ENCODE measurements at regions not wholly inside any gene's neighbourhood (a gene's known extent, or its start where the extent isn't known, plus 50 kb on each side); places are given as distances from the start of the nearest gene placed in this dataset.

GRCh38 chr18:64416990-64417389, 268.1 kb upstream of the LINC00305 start:
- Histone ChIP-seq H3K27me3 (ENCODE audit: control insufficient read depth, insufficient read depth, low read length) (no peaks in the 10 kb centered on the region), H3K4me3 (ENCODE audit: low read length) (no peak overlapping the region), H3K4me1 (ENCODE audit: control insufficient read depth, insufficient read depth, low read length) (no peaks in the 10 kb centered on the region), H3K27ac (ENCODE audit: low read depth, low read length) (no peak overlapping the region), H3K36me3 (ENCODE audit: control insufficient read depth, insufficient read depth, low read length) (no peaks in the 10 kb centered on the region), H3K9ac (ENCODE audit: low read length) (no peak overlapping the region)

- Histone ChIP-seq H3K27ac (ENCODE audit: low read depth, low read length) (no peak overlapping the region), H3K4me3 (ENCODE audit: low read length) (no peak overlapping the region), H3K27me3 (ENCODE audit: control insufficient read depth, insufficient read depth, low read length) (no peaks in the 10 kb centered on the region), H3K9ac (ENCODE audit: low read length) (no peak overlapping the region), H3K36me3 (ENCODE audit: control insufficient read depth, insufficient read depth, low read length) (no peaks in the 10 kb centered on the region), H3K4me1 (ENCODE audit: control insufficient read depth, insufficient read depth, low read length) (no peaks in the 10 kb centered on the region)
These were observed 266.3 kb upstream of the LINC00305 start for GRCh38 chr18:64415218-64415617.

- Histone ChIP-seq H3K4me3 (ENCODE audit: low read length) (no peak overlapping the region), H3K9ac (ENCODE audit: low read length) (no peak overlapping the region), H3K27me3 (ENCODE audit: control insufficient read depth, insufficient read depth, low read length) (no peaks in the 10 kb centered on the region), H3K27ac (ENCODE audit: low read depth, low read length) (no peak overlapping the region), H3K4me1 (ENCODE audit: control insufficient read depth, insufficient read depth, low read length) (no peaks in the 10 kb centered on the region), H3K36me3 (ENCODE audit: control insufficient read depth, insufficient read depth, low read length) (no peaks in the 10 kb centered on the region)
These were observed 261.8 kb upstream of the LINC00305 start for GRCh38 chr18:64410685-64411084.

GRCh38 chr18:64409511-64409910, 260.6 kb upstream of the LINC00305 start:
- H3K36me3 ChIP-seq (ENCODE audit: control insufficient read depth, insufficient read depth, low read length): no peaks in the 10 kb centered on the region
- H3K4me1 ChIP-seq (ENCODE audit: control insufficient read depth, insufficient read depth, low read length): no peaks in the 10 kb centered on the region
- no peak overlapping the region for H3K4me3 ChIP-seq (ENCODE audit: low read length)
- H3K9ac ChIP-seq (ENCODE audit: low read length): no peak overlapping the region
- no peaks in the 10 kb centered on the region for H3K27me3 ChIP-seq (ENCODE audit: control insufficient read depth, insufficient read depth, low read length)
- H3K27ac ChIP-seq (ENCODE audit: low read depth, low read length): no peak overlapping the region

GRCh38 chr18:64407606-64408005, 258.7 kb upstream of the LINC00305 start:
- Histone ChIP-seq H3K4me1 (ENCODE audit: control insufficient read depth, insufficient read depth, low read length) (no peaks in the 10 kb centered on the region), H3K36me3 (ENCODE audit: control insufficient read depth, insufficient read depth, low read length) (no peaks in the 10 kb centered on the region), H3K9ac (ENCODE audit: low read length) (no peak overlapping the region), H3K4me3 (ENCODE audit: low read length) (no peak overlapping the region), H3K27me3 (ENCODE audit: control insufficient read depth, insufficient read depth, low read length) (no peaks in the 10 kb centered on the region), H3K27ac (ENCODE audit: low read depth, low read length) (no peak overlapping the region)

GRCh38 chr18:64405161-64405560, 256.3 kb upstream of the LINC00305 start:
- H3K36me3 ChIP-seq (ENCODE audit: control insufficient read depth, insufficient read depth, low read length): no peaks in the 10 kb centered on the region
- H3K4me3 ChIP-seq (ENCODE audit: low read length): no peak overlapping the region
- no peaks in the 10 kb centered on the region for H3K27me3 ChIP-seq (ENCODE audit: control insufficient read depth, insufficient read depth, low read length)
- no peak overlapping the region for H3K27ac ChIP-seq (ENCODE audit: low read depth, low read length)
- no peak overlapping the region for H3K9ac ChIP-seq (ENCODE audit: low read length)
- no peaks in the 10 kb centered on the region for H3K4me1 ChIP-seq (ENCODE audit: control insufficient read depth, insufficient read depth, low read length)

- Histone ChIP-seq H3K9ac (ENCODE audit: low read length) (no peak overlapping the region), H3K4me1 (ENCODE audit: control insufficient read depth, insufficient read depth, low read length) (no peaks in the 10 kb centered on the region), H3K27me3 (ENCODE audit: control insufficient read depth, insufficient read depth, low read length) (no peaks in the 10 kb centered on the region), H3K36me3 (ENCODE audit: control insufficient read depth, insufficient read depth, low read length) (no peaks in the 10 kb centered on the region), H3K27ac (ENCODE audit: low read depth, low read length) (no peak overlapping the region), H3K4me3 (ENCODE audit: low read length) (no peak overlapping the region)
These were observed 255.1 kb upstream of the LINC00305 start for GRCh38 chr18:64403784-64404503.

GRCh38 chr18:64402636-64403035, 253.7 kb upstream of the LINC00305 start:
- Histone ChIP-seq H3K36me3 (ENCODE audit: control insufficient read depth, insufficient read depth, low read length) (no peaks in the 10 kb centered on the region), H3K27me3 (ENCODE audit: control insufficient read depth, insufficient read depth, low read length) (no peaks in the 10 kb centered on the region), H3K4me3 (ENCODE audit: low read length) (no peak overlapping the region), H3K27ac (ENCODE audit: low read depth, low read length) (no peak overlapping the region), H3K4me1 (ENCODE audit: control insufficient read depth, insufficient read depth, low read length) (no peaks in the 10 kb centered on the region), H3K9ac (ENCODE audit: low read length) (no peak overlapping the region)

GRCh38 chr18:64401268-64402060, 252.6 kb upstream of the LINC00305 start:
- H3K36me3 ChIP-seq (ENCODE audit: control insufficient read depth, insufficient read depth, low read length): no peaks in the 10 kb centered on the region
- no peak overlapping the region for H3K27ac ChIP-seq (ENCODE audit: low read depth, low read length)
- H3K9ac ChIP-seq (ENCODE audit: low read length): no peak overlapping the region
- H3K4me1 ChIP-seq (ENCODE audit: control insufficient read depth, insufficient read depth, low read length): no peaks in the 10 kb centered on the region
- H3K4me3 ChIP-seq (ENCODE audit: low read length): no peak overlapping the region
- no peaks in the 10 kb centered on the region for H3K27me3 ChIP-seq (ENCODE audit: control insufficient read depth, insufficient read depth, low read length)

GRCh38 chr18:64399566-64399965, 250.7 kb upstream of the LINC00305 start:
- no peak overlapping the region for H3K27ac ChIP-seq (ENCODE audit: low read depth, low read length)
- no peaks in the 10 kb centered on the region for H3K4me1 ChIP-seq (ENCODE audit: control insufficient read depth, insufficient read depth, low read length)
- H3K36me3 ChIP-seq (ENCODE audit: control insufficient read depth, insufficient read depth, low read length): no peaks in the 10 kb centered on the region
- no peak overlapping the region for H3K9ac ChIP-seq (ENCODE audit: low read length)
- no peaks in the 10 kb centered on the region for H3K27me3 ChIP-seq (ENCODE audit: control insufficient read depth, insufficient read depth, low read length)
- H3K4me3 ChIP-seq (ENCODE audit: low read length): no peak overlapping the region

- Histone ChIP-seq H3K9ac (ENCODE audit: low read length) (no peak overlapping the region), H3K4me3 (ENCODE audit: low read length) (no peak overlapping the region), H3K27ac (ENCODE audit: low read depth, low read length) (no peak overlapping the region), H3K36me3 (ENCODE audit: control insufficient read depth, insufficient read depth, low read length) (no peaks in the 10 kb centered on the region), H3K27me3 (ENCODE audit: control insufficient read depth, insufficient read depth, low read length) (no peaks in the 10 kb centered on the region), H3K4me1 (ENCODE audit: control insufficient read depth, insufficient read depth, low read length) (no peaks in the 10 kb centered on the region)
These were observed 249.4 kb upstream of the LINC00305 start for GRCh38 chr18:64398320-64398719.

- H3K36me3 ChIP-seq (ENCODE audit: control insufficient read depth, insufficient read depth, low read length): no peaks in the 10 kb centered on the region
- H3K27me3 ChIP-seq (ENCODE audit: control insufficient read depth, insufficient read depth, low read length): no peaks in the 10 kb centered on the region
- no peak overlapping the region for H3K9ac ChIP-seq (ENCODE audit: low read length)
- H3K4me3 ChIP-seq (ENCODE audit: low read length): no peak overlapping the region
- no peak overlapping the region for H3K27ac ChIP-seq (ENCODE audit: low read depth, low read length)
- H3K4me1 ChIP-seq (ENCODE audit: control insufficient read depth, insufficient read depth, low read length): no peaks in the 10 kb centered on the region
These were observed 243.3 kb upstream of the LINC00305 start for GRCh38 chr18:64392202-64392601.

GRCh38 chr18:64384101-64384500, 235.2 kb upstream of the LINC00305 start:
- Histone ChIP-seq H3K9ac (ENCODE audit: low read length) (no peak overlapping the region), H3K4me3 (ENCODE audit: low read length) (no peak overlapping the region), H3K36me3 (ENCODE audit: control insufficient read depth, insufficient read depth, low read length) (no peaks in the 10 kb centered on the region), H3K27ac (ENCODE audit: low read depth, low read length) (no peak overlapping the region), H3K27me3 (ENCODE audit: control insufficient read depth, insufficient read depth, low read length) (no peaks in the 10 kb centered on the region), H3K4me1 (ENCODE audit: control insufficient read depth, insufficient read depth, low read length) (no peaks in the 10 kb centered on the region)
